ENCODE measurements at regions not wholly inside any gene's neighbourhood (a gene's known extent, or its start where the extent isn't known, plus 50 kb on each side); places are given as distances from the start of the nearest gene placed in this dataset.

DNA sequence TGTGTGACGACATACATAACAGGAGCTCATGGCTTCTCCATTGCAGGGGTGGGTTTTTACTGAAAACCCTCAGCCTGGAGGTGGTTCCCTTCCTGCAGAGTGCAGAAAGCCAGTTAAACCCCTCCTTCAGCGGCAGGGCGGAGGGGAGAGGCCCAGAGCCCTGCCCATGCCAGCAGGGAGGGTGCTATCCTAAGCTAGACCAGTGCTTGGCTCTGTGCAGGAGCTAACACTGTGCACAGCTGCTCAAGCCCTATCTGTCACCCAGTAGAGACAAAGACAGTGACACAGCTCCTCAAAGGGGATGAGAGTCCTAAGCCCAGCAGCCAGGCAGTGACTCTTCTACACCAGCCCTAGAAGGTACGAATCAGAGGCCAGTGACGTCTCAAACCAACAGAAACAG is 70.0 kb upstream of the ZSWIM6 start:
- no peaks in the 10 kb centered on the region for H3K27me3 ChIP-seq
- no peaks in the 10 kb centered on the region for H3K36me3 ChIP-seq
- H4K20me1 ChIP-seq = no peaks in the 10 kb centered on the region
- no peak overlapping the region for H3K27ac ChIP-seq
- peaks cover 9% of the 10 kb centered on the region for H3K4me1 ChIP-seq
- 0 out of 2 replicates have a peak, but pooled peaks cover 3% of the 10 kb centered on the region for H3K9me3 ChIP-seq
- no peak for TF ChIP-seq Cebpa-rat (IDR thresholded peaks at IDR 0.05)
- H3K4me3 ChIP-seq = no peak overlapping the region
- H3K4me2 ChIP-seq = no peak overlapping the region
- H3K9ac ChIP-seq = no peak overlapping the region

DNA sequence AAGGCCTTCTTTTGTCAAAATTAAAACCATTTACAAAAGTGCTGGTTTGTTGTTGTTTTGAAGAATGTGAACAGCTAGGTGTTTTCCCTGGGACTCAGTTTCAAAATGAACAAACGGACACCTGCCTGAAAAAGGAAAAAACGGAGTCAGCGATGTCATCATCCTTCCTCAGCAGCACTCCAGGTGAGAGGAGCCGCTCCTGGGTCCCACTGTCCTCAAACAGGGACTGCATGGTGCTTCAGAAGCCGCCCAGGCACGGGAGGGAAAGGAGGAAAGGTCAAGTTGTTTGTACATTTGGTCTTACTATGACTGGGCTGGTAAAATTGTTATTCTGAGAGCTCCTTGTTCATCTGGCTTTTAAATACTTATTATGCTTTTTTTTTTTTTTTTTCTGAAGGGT is 69.0 kb upstream of the ZSWIM6 start:
- no peaks in the 10 kb centered on the region for H3K36me3 ChIP-seq

DNA sequence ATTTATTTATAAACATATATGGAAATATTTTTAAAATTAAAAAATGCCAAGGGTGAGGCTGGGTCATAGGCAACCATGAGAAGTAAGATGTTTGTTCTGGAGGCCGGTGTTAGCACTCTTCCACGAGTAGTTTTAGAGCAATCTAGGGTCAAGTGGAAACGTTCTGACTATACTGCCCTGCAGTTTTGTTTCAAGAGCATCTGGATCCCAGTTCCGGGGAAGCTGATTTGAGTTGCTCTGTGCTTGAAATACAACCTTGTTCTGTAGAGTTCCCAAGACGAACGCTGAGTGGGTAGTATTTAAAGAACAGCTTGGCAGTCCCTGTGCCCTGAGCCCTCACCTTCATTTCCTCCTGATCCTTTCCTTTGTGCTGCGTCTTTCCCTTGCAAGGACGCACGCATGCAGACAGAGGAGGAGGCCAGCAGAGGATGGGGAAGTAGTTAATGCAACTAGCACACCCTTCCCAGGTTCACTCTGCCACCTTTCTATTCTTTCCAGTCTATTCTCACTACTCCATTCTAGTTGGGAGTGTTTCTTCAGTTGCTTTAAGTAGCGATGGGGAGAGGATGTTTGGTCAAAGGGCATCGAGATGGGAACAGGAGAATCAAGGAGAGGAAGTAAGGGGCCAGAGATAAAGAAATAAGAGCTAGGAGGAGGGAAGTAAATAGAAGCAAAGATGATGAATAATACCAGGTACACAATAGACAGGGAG is 68.3 kb upstream of the ZSWIM6 start:
- H4K20me1 ChIP-seq = no peaks in the 10 kb centered on the region
- H3K9ac ChIP-seq = no peak overlapping the region
- no peaks in the 10 kb centered on the region for H3K36me3 ChIP-seq
- H3K27me3 ChIP-seq = no peaks in the 10 kb centered on the region
- H3K9me3 ChIP-seq = 0 out of 2 replicates have a peak, but pooled peaks cover 3% of the 10 kb centered on the region
- no peak overlapping the region for H3K4me3 ChIP-seq
- no peak overlapping the region for H3K27ac ChIP-seq
- peak overlapping the region; percentile 12; the same call in 1 of the 2 replicates for H3K4me2 ChIP-seq
- no peak for TF ChIP-seq Cebpa-rat (IDR thresholded peaks at IDR 0.05)
- H3K4me1 ChIP-seq = peaks cover 9% of the 10 kb centered on the region

More for the DNA sequence above, 69.0 kb upstream of the ZSWIM6 start:
- Histone ChIP-seq H3K9ac (no peak overlapping the region; the same call in 1 of the 2 replicates), H3K9me3 (0 out of 2 replicates have a peak, but pooled peaks cover 3% of the 10 kb centered on the region), H3K4me1 (peaks cover 9% of the 10 kb centered on the region), H3K4me2 (no peak overlapping the region), H4K20me1 (no peaks in the 10 kb centered on the region), H3K27ac (no peak overlapping the region), H3K4me3 (no peak overlapping the region), H3K27me3 (no peaks in the 10 kb centered on the region)
- no peak for TF ChIP-seq Cebpa-rat (IDR thresholded peaks at IDR 0.05)

DNA sequence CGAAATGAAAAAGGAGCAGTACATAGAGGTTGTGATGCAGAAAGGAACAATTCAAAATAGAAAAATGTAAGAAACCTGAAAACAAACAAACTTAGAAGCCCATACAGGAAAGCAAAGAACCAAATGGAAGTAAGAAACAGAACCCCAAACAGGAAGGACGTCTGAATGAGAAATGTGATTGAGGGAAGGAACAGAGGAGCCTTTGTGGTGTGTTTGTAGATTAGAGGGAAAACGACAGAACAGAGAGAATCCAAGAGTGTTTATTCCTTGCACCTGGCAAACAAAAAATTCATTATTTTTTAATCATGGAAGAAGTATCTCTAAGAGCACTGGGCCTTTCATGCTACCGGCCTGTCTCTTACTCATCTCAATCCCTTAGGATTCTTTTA is 67.8 kb upstream of the ZSWIM6 start:
- Histone ChIP-seq H3K4me3 (no peak overlapping the region), H3K9ac (no peak overlapping the region), H3K36me3 (no peaks in the 10 kb centered on the region), H3K4me2 (peak overlapping the region; percentile 12; the same call in 1 of the 2 replicates), H4K20me1 (no peaks in the 10 kb centered on the region), H3K27ac (no peak overlapping the region), H3K9me3 (no peaks in the 10 kb centered on the region), H3K27me3 (no peaks in the 10 kb centered on the region), H3K4me1 (peaks cover 9% of the 10 kb centered on the region)
- TF ChIP-seq Cebpa-rat (IDR thresholded peaks at IDR 0.05) = no peak

DNA sequence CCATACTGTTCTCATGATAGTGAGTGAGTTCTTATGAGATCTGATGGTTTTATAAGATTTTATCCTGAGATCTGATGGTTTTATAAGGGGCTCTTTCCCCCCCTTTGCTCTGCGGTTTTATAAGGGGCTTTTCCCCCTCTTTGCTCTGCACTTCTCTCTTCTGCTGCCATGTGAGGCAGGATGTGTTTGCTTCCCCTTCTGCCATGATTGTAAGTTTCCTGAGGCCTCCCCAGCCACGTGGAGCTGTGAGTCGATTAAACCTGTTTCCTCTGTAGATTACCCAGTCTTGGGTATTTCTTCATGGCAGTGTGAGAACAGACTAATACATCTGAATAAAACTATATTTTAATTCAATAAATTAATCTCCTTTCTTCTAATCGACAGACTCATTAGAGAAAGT is 64.9 kb upstream of the ZSWIM6 start:
- no peak overlapping the region for H3K4me2 ChIP-seq
- no peaks in the 10 kb centered on the region for H3K9me3 ChIP-seq
- no peak overlapping the region for H3K9ac ChIP-seq
- H3K4me3 ChIP-seq = no peak overlapping the region
- no peaks in the 10 kb centered on the region for H3K27me3 ChIP-seq
- H3K27ac ChIP-seq = no peak overlapping the region
- no peak for TF ChIP-seq Cebpa-rat (IDR thresholded peaks at IDR 0.05)
- no peaks in the 10 kb centered on the region for H3K36me3 ChIP-seq
- H4K20me1 ChIP-seq = no peaks in the 10 kb centered on the region
- H3K4me1 ChIP-seq = peaks cover 9% of the 10 kb centered on the region

DNA sequence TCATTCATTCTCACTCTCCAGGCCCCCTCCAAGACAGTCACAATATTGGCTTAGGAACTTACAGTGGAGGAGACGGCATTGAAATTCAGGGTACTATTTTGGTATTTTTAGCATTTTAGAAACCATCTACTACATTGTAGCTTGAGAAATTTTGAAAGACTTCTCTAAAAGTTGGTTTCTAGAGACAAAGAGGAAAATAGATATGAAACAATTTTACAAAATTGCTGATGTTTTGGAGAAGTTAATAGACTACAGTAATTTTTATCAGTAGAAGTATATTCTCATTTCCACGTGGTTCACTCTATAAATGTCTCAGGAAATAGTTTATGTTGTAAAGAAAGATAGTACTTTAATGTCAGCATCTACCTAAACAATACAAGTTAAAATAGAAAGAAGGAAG is 63.2 kb upstream of the ZSWIM6 start:
- no peaks in the 10 kb centered on the region for H3K27me3 ChIP-seq
- no peak for TF ChIP-seq Cebpa-rat (IDR thresholded peaks at IDR 0.05)
- H3K4me1 ChIP-seq = peaks cover 8% of the 10 kb centered on the region
- no peaks in the 10 kb centered on the region for H4K20me1 ChIP-seq
- no peak overlapping the region for H3K27ac ChIP-seq
- no peaks in the 10 kb centered on the region for H3K9me3 ChIP-seq
- no peak overlapping the region for H3K4me2 ChIP-seq
- H3K9ac ChIP-seq = no peak overlapping the region
- no peaks in the 10 kb centered on the region for H3K36me3 ChIP-seq
- H3K4me3 ChIP-seq = no peak overlapping the region

DNA sequence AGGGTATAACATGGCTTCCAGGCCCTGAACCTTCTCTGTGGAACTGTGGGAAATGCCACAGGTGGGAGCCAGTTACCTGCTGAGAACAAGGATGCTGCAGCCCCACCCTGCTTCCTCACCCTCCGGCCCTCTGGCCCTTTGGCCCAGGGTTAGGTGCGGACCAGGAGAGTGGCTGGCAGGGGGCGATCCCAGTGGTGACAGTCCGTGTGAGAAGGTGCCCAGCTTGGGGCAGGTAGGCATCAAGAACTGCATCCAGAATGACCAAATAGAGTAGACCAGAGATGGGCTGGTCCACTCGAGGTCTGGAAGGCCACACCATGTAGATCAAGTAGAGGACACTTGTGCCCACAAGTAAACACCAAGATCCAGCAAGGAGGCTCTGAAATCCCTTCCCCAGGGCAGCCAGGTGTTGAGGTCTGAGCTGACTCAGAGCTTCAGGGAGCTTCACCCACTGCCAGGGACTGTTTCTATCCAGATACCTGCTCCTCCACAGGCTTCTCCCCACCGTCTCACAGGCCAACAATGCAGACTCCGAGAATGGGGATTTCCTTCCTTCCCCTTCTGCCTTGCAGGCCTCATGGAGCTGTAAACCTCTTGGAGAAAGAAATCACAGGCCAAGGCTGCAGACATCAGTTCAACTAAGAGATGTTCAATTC is 61.4 kb upstream of the ZSWIM6 start:
- TF ChIP-seq Cebpa-rat (IDR thresholded peaks at IDR 0.05) = no peak
- peaks cover 7% of the 10 kb centered on the region for H3K4me1 ChIP-seq
- H3K9ac ChIP-seq = no peak overlapping the region
- H3K36me3 ChIP-seq = no peaks in the 10 kb centered on the region
- H4K20me1 ChIP-seq = no peaks in the 10 kb centered on the region
- no peak overlapping the region for H3K4me3 ChIP-seq
- no peak overlapping the region for H3K4me2 ChIP-seq
- H3K27ac ChIP-seq = no peak overlapping the region
- no peaks in the 10 kb centered on the region for H3K27me3 ChIP-seq
- H3K9me3 ChIP-seq = no peaks in the 10 kb centered on the region

DNA sequence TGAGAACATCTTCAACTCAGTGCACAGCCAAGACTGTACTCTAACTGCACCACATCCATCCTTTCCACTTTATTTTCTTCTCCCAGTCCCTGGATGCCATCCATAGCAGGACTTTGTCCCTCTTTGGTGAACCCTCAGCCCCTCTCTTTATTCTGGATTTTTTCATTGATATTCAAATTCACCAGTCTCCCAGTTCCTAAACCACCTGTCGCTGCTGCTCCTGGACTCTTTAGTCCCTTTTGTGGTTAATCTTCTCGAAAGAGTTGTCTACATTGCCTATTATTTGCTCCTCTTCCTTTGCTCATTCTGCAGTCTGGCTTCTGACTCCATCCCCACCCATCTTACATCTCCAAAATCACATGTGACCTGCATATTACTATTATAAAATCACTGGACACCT is 59.4 kb upstream of the ZSWIM6 start:
- H3K4me2 ChIP-seq = no peak overlapping the region
- no peak overlapping the region for H3K4me3 ChIP-seq
- TF ChIP-seq Cebpa-rat (IDR thresholded peaks at IDR 0.05) = no peak
- H3K9me3 ChIP-seq = no peaks in the 10 kb centered on the region
- no peaks in the 10 kb centered on the region for H4K20me1 ChIP-seq
- peaks cover 26% of the 10 kb centered on the region for H3K4me1 ChIP-seq
- H3K27ac ChIP-seq = no peak overlapping the region
- no peak overlapping the region for H3K9ac ChIP-seq
- H3K36me3 ChIP-seq = no peaks in the 10 kb centered on the region
- no peaks in the 10 kb centered on the region for H3K27me3 ChIP-seq

DNA sequence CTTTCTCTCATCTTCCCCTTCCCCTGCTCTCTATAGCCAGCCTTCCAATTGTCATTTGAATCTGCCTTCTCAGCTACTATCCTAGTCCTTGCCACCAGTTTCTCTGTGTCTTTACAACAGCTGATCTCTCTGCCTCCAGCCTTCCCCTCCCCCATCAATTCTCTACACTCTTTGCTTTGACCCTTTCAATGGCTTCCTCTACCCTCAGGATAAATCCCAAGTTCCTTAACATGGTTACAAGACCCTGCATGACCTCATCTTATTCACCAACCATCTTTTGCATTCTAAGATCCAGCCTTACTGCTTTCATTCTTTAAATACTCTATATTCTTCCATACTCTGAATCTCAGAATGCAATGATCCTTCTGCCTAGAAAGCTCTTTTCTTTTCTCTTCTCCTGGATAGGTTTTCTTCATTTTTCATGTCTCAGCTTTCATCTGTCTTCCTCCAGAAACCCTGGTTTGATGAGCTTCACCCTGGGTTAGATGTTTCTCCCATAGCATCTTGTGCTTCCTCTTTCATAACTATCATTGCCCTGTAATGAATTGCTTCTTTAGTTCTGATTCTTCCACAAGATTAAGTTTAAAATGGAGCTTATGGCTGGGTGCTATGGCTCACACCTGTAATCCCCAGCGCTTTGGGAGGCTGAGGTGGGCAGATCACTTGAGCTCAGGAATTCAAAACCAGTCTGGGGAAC is 58.6 kb upstream of the ZSWIM6 start:
- Histone ChIP-seq H3K4me1 (peaks cover 30% of the 10 kb centered on the region), H3K4me2 (no peak overlapping the region), H3K36me3 (no peaks in the 10 kb centered on the region), H3K9me3 (no peaks in the 10 kb centered on the region), H3K27me3 (no peaks in the 10 kb centered on the region), H3K4me3 (no peak overlapping the region), H3K27ac (no peak overlapping the region), H4K20me1 (no peaks in the 10 kb centered on the region), H3K9ac (no peak overlapping the region)
- no peak for TF ChIP-seq Cebpa-rat (IDR thresholded peaks at IDR 0.05)

DNA sequence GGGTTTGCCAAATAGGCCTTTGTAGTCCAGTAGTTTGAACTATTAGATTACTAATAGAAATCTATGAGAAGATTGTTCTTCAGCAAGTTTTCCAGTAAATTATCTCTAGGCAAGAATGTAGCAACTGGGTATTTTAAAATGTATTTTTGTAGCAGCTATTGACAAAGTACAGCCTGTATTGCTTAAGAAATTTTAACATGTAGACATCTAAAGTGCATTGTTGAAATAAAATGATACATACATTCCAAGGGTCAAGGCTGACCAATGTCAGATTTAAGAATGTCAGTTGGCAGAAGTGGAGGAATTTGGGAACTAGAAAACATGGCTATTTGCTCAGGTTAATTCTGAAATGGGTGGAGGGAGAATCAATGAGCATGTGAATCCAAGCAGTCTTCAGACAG is 57.5 kb upstream of the ZSWIM6 start:
- no peak overlapping the region for H3K27ac ChIP-seq
- H4K20me1 ChIP-seq = no peaks in the 10 kb centered on the region
- no peak for TF ChIP-seq Cebpa-rat (IDR thresholded peaks at IDR 0.05)

More for the DNA sequence above, 57.5 kb upstream of the ZSWIM6 start:
- Histone ChIP-seq H3K27me3 (no peaks in the 10 kb centered on the region), H3K4me3 (no peak overlapping the region), H3K9ac (no peak overlapping the region), H3K4me2 (no peak overlapping the region), H3K36me3 (no peaks in the 10 kb centered on the region), H3K9me3 (no peaks in the 10 kb centered on the region), H3K4me1 (peaks cover 30% of the 10 kb centered on the region)
